GM18861 (cell line): ENCODE measurements at regions not wholly inside any gene's neighbourhood (a gene's known extent, or its start where the extent isn't known, plus 50 kb on each side); places are given as distances from the start of the nearest gene placed in this dataset.

Experiments used
- ATAC-seq: cut with Tn5 transposase; IDR thresholded peaks from one replicate; pipeline ENCODE4 v1.9.1; 2021; ENCODE audit not compliant: unreplicated experiment

GRCh38 chr6:1124885-1125284 lies 187.0 kb upstream of the FOXQ1 start:
- ATAC-seq: no peak

GRCh38 chr6:1123386-1124375 lies 188.2 kb upstream of the FOXQ1 start:
- ATAC-seq: no peak

GRCh38 chr6:1122083-1122482 lies 189.8 kb upstream of the FOXQ1 start:
- ATAC-seq: no peak

GRCh38 chr6:1118287-1118647 lies 193.6 kb upstream of the FOXQ1 start:
- ATAC-seq: no peak

- ATAC-seq: no peak
These were observed 194.2 kb upstream of the FOXQ1 start for GRCh38 chr6:1117530-1118286.

- no peak for ATAC-seq
These were observed 195.7 kb upstream of the FOXQ1 start for GRCh38 chr6:1116149-1116548.

GRCh38 chr6:1113916-1114540 lies 197.9 kb upstream of the FOXQ1 start:
- no peak for ATAC-seq

GRCh38 chr6:1111361-1111760 lies 200.5 kb upstream of the FOXQ1 start:
- ATAC-seq: no peak

GRCh38 chr6:1110941-1111349 lies 201.0 kb upstream of the FOXQ1 start:
- ATAC-seq: no peak

- no peak for ATAC-seq
These were observed 201.7 kb upstream of the FOXQ1 start for GRCh38 chr6:1110164-1110563.

- no peak for ATAC-seq
These were observed 202.8 kb upstream of the FOXQ1 start for GRCh38 chr6:1109134-1109533.

GRCh38 chr6:1108198-1108597 lies 203.7 kb upstream of the FOXQ1 start:
- ATAC-seq: no peak

- no peak for ATAC-seq
These were observed 204.3 kb upstream of the FOXQ1 start for GRCh38 chr6:1107578-1107977.

GRCh38 chr6:1105833-1106400 lies 206.0 kb upstream of the FOXQ1 start:
- ATAC-seq: no peak

- ATAC-seq: no peak
These were observed 206.8 kb upstream of the FOXQ1 start for GRCh38 chr6:1104988-1105670.

- ATAC-seq: no peak
These were observed 207.8 kb upstream of the FOXQ1 start for GRCh38 chr6:1103945-1104623.

- ATAC-seq: no peak
These were observed 208.9 kb upstream of the FOXQ1 start for GRCh38 chr6:1103021-1103420.

- no peak for ATAC-seq
These were observed 211.6 kb upstream of the FOXQ1 start for GRCh38 chr6:1100269-1100668.

GRCh38 chr6:1099264-1099663 lies 212.6 kb upstream of the FOXQ1 start:
- no peak for ATAC-seq
